ENCODE measurements at regions not wholly inside any gene's neighbourhood (a gene's known extent, or its start where the extent isn't known, plus 50 kb on each side); places are given as distances from the start of the nearest gene placed in this dataset.

GRCh38 chr18:3342628-3343027 lies 80.7 kb downstream of the MYL12B start:
- Histone ChIP-seq H3K36me3 (ENCODE audit: low read depth, low read length) (no peaks in the 10 kb centered on the region), H3K27ac (ENCODE audit: low read length) (no peak overlapping the region), H4K20me1 (ENCODE audit: low read length) (no peaks in the 10 kb centered on the region), H3K9ac (ENCODE audit: low read length) (no peak overlapping the region), H3K9me3 (ENCODE audit: low read length) (no peaks in the 10 kb centered on the region), H3K27me3 (ENCODE audit: low read length) (no peaks in the 10 kb centered on the region), H3K4me2 (ENCODE audit: low read length) (no peak overlapping the region), H3K4me1 (ENCODE audit: insufficient read depth, low read length) (peaks cover 8% of the 10 kb centered on the region), H3K79me2 (ENCODE audit: low read length) (no peaks in the 10 kb centered on the region), H3K9me2 (replicated peaks; ENCODE audit: low read length) (no peaks in the 10 kb centered on the region), H3F3A (ENCODE audit: low read length, unreplicated experiment) (no peaks in the 10 kb centered on the region), H2AFZ (ENCODE audit: low read length) (no peak overlapping the region), H3K4me3 (ENCODE audit: low read length) (no peak overlapping the region)
- ChIA-PET POLR2A (ENCODE audit: unreplicated experiment) (no interaction called here), CTCF (no interaction called here)
- no TSS peak for BruUV-seq (replicated peaks)
- TF ChIP-seq EZH2 (IDR thresholded peaks at IDR 0.05; ENCODE audit: low read length, unreplicated experiment) (no peak), CTCF (conservative IDR thresholded peaks at IDR 0.05; ENCODE audit: low read depth, low read length) (no peak), EZH2phosphoT487 (IDR thresholded peaks at IDR 0.05; ENCODE audit: borderline replicate concordance, low read length) (no peak)
- ATAC-seq (no peak), DNase-seq (no peak)
- intact Hi-C loops (cut with micrococcal nuclease): no loop called here

GRCh38 chr18:3345452-3345851 lies 83.5 kb downstream of the MYL12B start:
- BruUV-seq (replicated peaks): no TSS peak
- Histone ChIP-seq H4K20me1 (ENCODE audit: low read length) (no peaks in the 10 kb centered on the region), H3K36me3 (ENCODE audit: low read depth, low read length) (no peaks in the 10 kb centered on the region), H3K27me3 (ENCODE audit: low read length) (no peaks in the 10 kb centered on the region), H3K79me2 (ENCODE audit: low read length) (no peaks in the 10 kb centered on the region), H3K4me2 (ENCODE audit: low read length) (no peak overlapping the region), H3K9ac (ENCODE audit: low read length) (no peak overlapping the region), H3K27ac (ENCODE audit: low read length) (no peak overlapping the region), H3K9me2 (replicated peaks; ENCODE audit: low read length) (no peaks in the 10 kb centered on the region), H3K4me3 (ENCODE audit: low read length) (no peak overlapping the region), H2AFZ (ENCODE audit: low read length) (no peak overlapping the region), H3F3A (ENCODE audit: low read length, unreplicated experiment) (no peaks in the 10 kb centered on the region), H3K9me3 (ENCODE audit: low read length) (no peaks in the 10 kb centered on the region), H3K4me1 (ENCODE audit: insufficient read depth, low read length) (peaks cover 3% of the 10 kb centered on the region)
- ChIA-PET POLR2A (ENCODE audit: unreplicated experiment) (no interaction called here), CTCF (no interaction called here)
- TF ChIP-seq CTCF (conservative IDR thresholded peaks at IDR 0.05; ENCODE audit: low read depth, low read length) (no peak), EZH2phosphoT487 (IDR thresholded peaks at IDR 0.05; ENCODE audit: borderline replicate concordance, low read length) (no peak), EZH2 (IDR thresholded peaks at IDR 0.05; ENCODE audit: low read length, unreplicated experiment) (no peak)
- DNase-seq (no peak), ATAC-seq (no peak)
- intact Hi-C loops (cut with micrococcal nuclease): no loop called here

- Histone ChIP-seq H3K4me3 (ENCODE audit: low read length) (no peak overlapping the region), H2AFZ (ENCODE audit: low read length) (no peak overlapping the region), H3K4me2 (ENCODE audit: low read length) (no peak overlapping the region), H4K20me1 (ENCODE audit: low read length) (no peaks in the 10 kb centered on the region), H3K27me3 (ENCODE audit: low read length) (no peaks in the 10 kb centered on the region), H3K79me2 (ENCODE audit: low read length) (no peaks in the 10 kb centered on the region), H3K9me2 (replicated peaks; ENCODE audit: low read length) (no peaks in the 10 kb centered on the region), H3K9ac (ENCODE audit: low read length) (no peak overlapping the region), H3K4me1 (ENCODE audit: insufficient read depth, low read length) (peaks cover 3% of the 10 kb centered on the region; the same call in 1 of the 2 replicates), H3K27ac (ENCODE audit: low read length) (no peak overlapping the region), H3F3A (ENCODE audit: low read length, unreplicated experiment) (no peaks in the 10 kb centered on the region), H3K9me3 (ENCODE audit: low read length) (no peaks in the 10 kb centered on the region), H3K36me3 (ENCODE audit: low read depth, low read length) (no peaks in the 10 kb centered on the region)
- intact Hi-C loops (cut with micrococcal nuclease): no loop called here
- ATAC-seq (no peak), DNase-seq (no peak)
- CTCF ChIA-PET: no interaction called here
- TF ChIP-seq EZH2 (IDR thresholded peaks at IDR 0.05; ENCODE audit: low read length, unreplicated experiment) (no peak), CTCF (conservative IDR thresholded peaks at IDR 0.05; ENCODE audit: low read depth, low read length) (no peak)
- no TSS peak for BruUV-seq (replicated peaks)
- POLR2A ChIA-PET (ENCODE audit: unreplicated experiment): no interaction called here
These were observed 84.0 kb downstream of the MYL12B start for GRCh38 chr18:3345885-3346284.
